ENCODE measurements at regions not wholly inside any gene's neighbourhood (a gene's known extent, or its start where the extent isn't known, plus 50 kb on each side); places are given as distances from the start of the nearest gene placed in this dataset.

DNA sequence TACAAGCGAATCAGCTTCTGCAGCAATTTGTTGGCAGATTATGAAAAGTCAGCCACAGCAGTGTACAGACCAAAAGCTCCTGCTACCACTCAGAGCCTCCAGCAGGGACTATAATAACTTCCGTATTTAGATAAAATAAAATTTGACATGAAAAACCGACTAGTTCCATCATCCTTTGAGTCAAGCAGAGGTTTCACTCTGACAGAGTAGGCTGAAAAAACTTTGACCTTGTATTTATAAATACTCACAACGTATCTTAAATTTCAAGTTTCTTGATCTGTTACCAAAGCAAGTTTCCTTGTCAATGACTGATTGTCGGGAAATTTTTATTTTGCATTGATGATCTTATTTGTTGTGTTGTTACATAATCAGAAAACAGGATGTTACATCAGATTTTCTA, 283.4 kb downstream of the DAD1 start:
- TF ChIP-seq, protein P1, sequence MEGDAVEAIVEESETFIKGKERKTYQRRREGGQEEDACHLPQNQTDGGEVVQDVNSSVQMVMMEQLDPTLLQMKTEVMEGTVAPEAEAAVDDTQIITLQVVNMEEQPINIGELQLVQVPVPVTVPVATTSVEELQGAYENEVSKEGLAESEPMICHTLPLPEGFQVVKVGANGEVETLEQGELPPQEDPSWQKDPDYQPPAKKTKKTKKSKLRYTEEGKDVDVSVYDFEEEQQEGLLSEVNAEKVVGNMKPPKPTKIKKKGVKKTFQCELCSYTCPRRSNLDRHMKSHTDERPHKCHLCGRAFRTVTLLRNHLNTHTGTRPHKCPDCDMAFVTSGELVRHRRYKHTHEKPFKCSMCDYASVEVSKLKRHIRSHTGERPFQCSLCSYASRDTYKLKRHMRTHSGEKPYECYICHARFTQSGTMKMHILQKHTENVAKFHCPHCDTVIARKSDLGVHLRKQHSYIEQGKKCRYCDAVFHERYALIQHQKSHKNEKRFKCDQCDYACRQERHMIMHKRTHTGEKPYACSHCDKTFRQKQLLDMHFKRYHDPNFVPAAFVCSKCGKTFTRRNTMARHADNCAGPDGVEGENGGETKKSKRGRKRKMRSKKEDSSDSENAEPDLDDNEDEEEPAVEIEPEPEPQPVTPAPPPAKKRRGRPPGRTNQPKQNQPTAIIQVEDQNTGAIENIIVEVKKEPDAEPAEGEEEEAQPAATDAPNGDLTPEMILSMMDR (IDR thresholded peaks at IDR 0.05) = no peak
- no peak for TF ChIP-seq POLR2A (IDR thresholded peaks at IDR 0.05)
